ENCODE measurements at regions not wholly inside any gene's neighbourhood (a gene's known extent, or its start where the extent isn't known, plus 50 kb on each side); places are given as distances from the start of the nearest gene placed in this dataset.
A peak's percentile ranks its signal among the peaks of the same experiment; 100 is the strongest.
"Not testable (repeated sequence)": the region's sequence is repeated elsewhere in the genome, so short reads cannot be mapped to it uniquely, and the experiment has no call there.

DNA sequence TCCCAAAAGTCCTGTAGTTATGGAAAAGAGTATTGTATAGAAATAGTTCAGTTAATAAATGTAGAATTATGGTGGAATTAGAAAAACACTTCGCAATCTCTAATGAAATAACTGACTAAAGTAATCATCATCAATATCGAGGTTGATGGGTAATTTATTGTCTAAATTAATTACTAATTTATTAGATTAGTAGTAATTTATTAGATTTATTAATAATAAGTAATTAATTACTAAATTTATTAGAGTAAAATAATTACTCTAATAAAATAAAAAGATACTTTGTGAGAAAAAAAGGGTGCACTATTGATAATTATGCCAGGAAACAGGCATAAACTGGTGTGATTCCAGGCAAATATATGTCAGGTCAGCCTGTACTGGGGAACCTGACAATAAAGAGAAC lies 455.6 kb downstream of the AASDHPPT start:
- Histone ChIP-seq H4K20me1 (no peaks in the 10 kb centered on the region), H3K36me3 (no peaks in the 10 kb centered on the region), H3K4me1 (no peaks in the 10 kb centered on the region), H3K9ac (no peak overlapping the region), H3K27me3 (no peaks in the 10 kb centered on the region), H3K27ac (no peak overlapping the region), H3K9me3 (replicated peaks in 1 of 11) (no peaks in the 10 kb centered on the region), H3K4me2 (no peak overlapping the region), H3K4me3 (no peak overlapping the region)
- no peak for TF ChIP-seq Cebpa-rat (IDR thresholded peaks at IDR 0.05)

DNA sequence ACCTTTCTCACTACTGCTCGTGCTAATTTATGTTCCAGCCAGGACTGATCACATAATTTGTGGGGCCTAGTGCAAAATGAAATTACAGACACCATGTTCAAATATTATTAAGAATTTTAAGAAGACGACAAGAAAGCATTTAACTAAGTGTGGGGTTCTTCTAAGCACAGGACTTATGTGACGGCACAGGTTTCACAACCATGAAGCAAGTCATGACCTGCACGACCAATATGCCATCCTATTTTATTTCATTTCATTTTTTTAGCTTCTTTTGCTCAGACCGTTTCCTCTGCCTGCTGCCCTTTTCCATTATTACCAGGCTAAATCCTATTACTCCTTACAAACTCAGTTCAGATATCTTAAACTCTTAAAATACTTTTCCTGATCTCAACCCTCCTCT lies 462.5 kb downstream of the AASDHPPT start:
- Histone ChIP-seq H3K9ac (no peak overlapping the region), H3K27me3 (no peaks in the 10 kb centered on the region), H3K4me3 (no peak overlapping the region), H3K36me3 (no peaks in the 10 kb centered on the region), H3K4me1 (no peaks in the 10 kb centered on the region), H3K4me2 (no peak overlapping the region), H3K9me3 (replicated peaks in 1 of 11) (no peaks in the 10 kb centered on the region), H4K20me1 (no peaks in the 10 kb centered on the region), H3K27ac (no peak overlapping the region)
- TF ChIP-seq Cebpa-rat (IDR thresholded peaks at IDR 0.05) = no peak

DNA sequence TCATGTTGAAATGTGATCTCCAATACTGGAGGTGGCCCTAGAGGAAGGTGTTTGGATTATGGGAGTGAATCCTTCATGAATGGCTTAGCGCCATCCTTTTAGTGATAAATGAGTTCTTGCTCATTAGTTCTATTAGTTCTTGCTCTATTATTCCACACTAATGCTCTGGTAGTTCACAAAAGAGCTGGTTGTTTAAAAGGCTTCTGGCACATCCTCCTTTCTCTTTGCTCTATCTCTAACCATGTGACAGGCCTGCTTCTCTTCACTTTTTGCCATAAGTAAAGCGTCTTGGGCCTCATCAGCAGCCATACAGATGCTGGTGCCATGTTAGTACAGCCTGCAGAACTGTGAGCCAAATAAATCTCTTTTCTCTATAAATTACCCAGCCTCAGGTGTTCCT lies 469.9 kb downstream of the GUCY1A2 start:
- H3K9me3 ChIP-seq (replicated peaks in 1 of 11) = peaks cover 13 to 18% (median 17%) of the 10 kb centered on the region in 11 experiments
- H4K20me1 ChIP-seq = no peaks in the 10 kb centered on the region
- no peaks in the 10 kb centered on the region for H3K27me3 ChIP-seq
- H3K27ac ChIP-seq = no peak overlapping the region
- no peak overlapping the region for H3K4me2 ChIP-seq
- no peaks in the 10 kb centered on the region for H3K36me3 ChIP-seq
- H3K4me1 ChIP-seq = no peaks in the 10 kb centered on the region
- TF ChIP-seq Cebpa-rat (IDR thresholded peaks at IDR 0.05) = no peak
- no peak overlapping the region for H3K9ac ChIP-seq
- H3K4me3 ChIP-seq = no peak overlapping the region

DNA sequence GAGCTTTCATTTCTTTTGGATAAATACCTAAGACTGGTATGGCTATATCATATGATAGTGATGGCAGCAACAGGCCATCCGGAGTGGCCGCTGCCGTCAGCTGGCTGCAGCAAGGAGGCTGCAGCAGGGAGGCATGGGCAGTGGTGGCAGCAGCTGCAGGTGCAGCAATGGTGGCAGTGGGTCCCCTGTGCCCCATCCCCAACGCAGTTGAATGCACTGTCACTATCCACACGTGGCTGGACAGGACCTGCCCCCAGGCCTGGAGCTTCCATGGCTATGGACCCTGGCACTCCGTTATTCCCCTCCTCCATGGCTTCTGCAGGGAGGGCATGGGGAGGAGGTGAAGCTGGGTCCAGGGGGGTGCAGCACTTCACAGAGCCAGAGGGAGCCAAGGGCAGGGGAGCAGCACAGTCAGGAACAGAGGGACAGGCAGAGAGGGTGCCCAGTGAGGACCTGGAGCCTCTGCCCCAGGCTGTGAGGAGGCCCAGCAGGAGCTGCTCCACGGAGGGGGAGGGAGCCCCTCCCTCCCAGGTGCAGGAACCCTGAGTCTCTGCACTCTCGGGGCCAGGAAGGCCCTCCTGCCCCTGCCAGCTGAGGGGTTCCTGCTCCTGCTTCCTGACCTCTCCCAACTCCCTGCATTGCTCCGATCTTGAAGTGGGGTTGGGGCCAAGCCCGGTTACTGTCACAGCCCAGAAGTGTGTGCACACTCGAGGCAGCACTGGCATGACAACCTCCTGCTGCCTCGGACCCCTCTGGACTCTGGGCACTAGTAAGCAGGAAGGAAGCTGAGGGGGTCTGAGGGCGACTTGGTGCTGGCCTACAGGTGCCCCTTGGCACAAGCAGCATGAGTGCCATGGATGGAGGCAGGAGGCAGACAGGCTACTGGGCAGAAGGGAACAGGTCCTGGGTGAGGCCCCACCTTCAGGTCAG lies 466.3 kb downstream of the GUCY1A2 start:
- Histone ChIP-seq H3K27ac (no peak overlapping the region), H3K9ac (no peak overlapping the region), H3K4me3 (no peak overlapping the region), H3K36me3 (no peaks in the 10 kb centered on the region), H3K4me2 (no peak overlapping the region), H3K27me3 (no peaks in the 10 kb centered on the region), H3K4me1 (no peaks in the 10 kb centered on the region), H3K9me3 (replicated peaks in 1 of 11) (peaks cover 28 to 38% (median 34%) of the 10 kb centered on the region in 11 experiments), H4K20me1 (no peaks in the 10 kb centered on the region)
- no peak for TF ChIP-seq Cebpa-rat (IDR thresholded peaks at IDR 0.05)

DNA sequence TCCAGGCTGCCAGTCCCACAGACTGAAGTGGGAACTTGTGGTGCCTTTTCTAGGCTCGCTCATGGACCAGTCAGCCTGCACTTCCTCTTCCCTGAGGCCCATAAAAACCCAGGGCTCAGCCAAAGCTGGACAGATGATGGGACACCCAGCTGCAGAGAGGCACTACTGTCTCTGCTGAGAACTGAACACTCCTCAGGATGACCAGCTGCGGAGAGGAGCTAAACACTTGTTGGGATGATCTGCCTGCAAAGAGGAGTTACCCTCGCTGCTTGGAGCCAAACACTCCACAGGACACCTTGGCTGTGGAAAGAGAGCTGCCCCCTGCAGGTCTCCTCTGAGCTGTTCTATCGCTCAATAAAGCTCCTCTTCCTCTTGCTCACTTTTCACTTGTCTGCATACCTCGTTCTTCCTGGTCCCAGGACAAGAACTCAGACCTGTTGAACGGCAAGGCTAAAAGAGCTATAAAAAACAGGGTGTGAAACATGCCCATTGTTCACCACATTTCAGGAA lies 465.5 kb downstream of the GUCY1A2 start:
- Histone ChIP-seq H3K9me3 (replicated peaks in 1 of 11) (peaks cover 28 to 38% (median 34%) of the 10 kb centered on the region in 11 experiments), H3K9ac (no peak overlapping the region), H3K27ac (no peak overlapping the region), H3K36me3 (no peaks in the 10 kb centered on the region), H4K20me1 (no peaks in the 10 kb centered on the region), H3K4me3 (no peak overlapping the region), H3K4me1 (no peaks in the 10 kb centered on the region), H3K27me3 (no peaks in the 10 kb centered on the region), H3K4me2 (no peak overlapping the region)
- TF ChIP-seq Cebpa-rat (IDR thresholded peaks at IDR 0.05) = no peak

DNA sequence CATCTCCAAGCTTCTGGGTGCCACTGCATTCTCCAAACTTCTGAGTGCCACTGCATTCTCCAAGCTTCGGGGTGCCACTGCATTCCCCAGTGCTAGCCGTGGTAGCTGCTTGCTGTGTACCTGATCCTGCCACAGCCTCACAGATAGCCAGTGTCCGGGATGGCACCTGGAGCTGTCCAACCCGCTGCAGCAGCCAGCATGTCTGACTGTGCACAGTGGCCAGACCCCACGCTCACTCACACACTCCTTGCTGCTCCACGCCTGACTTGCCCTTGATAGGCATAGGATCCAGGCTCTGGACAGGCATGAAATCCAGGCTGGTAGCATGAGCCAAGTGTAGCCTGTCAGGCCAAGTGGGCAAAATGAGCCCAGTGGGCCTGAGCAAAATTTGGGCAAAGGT lies 465.0 kb downstream of the GUCY1A2 start:
- H3K36me3 ChIP-seq = no peaks in the 10 kb centered on the region
- H3K4me1 ChIP-seq = no peaks in the 10 kb centered on the region
- H3K27ac ChIP-seq = no peak overlapping the region
- no peak overlapping the region for H3K4me3 ChIP-seq
- no peak overlapping the region for H3K4me2 ChIP-seq
- no peak overlapping the region for H3K9ac ChIP-seq
- H4K20me1 ChIP-seq = no peaks in the 10 kb centered on the region
- no peak for TF ChIP-seq Cebpa-rat (IDR thresholded peaks at IDR 0.05)
- H3K27me3 ChIP-seq = no peaks in the 10 kb centered on the region
- H3K9me3 ChIP-seq (replicated peaks in 1 of 11) = peaks cover 28 to 38% (median 34%) of the 10 kb centered on the region in 11 experiments

DNA sequence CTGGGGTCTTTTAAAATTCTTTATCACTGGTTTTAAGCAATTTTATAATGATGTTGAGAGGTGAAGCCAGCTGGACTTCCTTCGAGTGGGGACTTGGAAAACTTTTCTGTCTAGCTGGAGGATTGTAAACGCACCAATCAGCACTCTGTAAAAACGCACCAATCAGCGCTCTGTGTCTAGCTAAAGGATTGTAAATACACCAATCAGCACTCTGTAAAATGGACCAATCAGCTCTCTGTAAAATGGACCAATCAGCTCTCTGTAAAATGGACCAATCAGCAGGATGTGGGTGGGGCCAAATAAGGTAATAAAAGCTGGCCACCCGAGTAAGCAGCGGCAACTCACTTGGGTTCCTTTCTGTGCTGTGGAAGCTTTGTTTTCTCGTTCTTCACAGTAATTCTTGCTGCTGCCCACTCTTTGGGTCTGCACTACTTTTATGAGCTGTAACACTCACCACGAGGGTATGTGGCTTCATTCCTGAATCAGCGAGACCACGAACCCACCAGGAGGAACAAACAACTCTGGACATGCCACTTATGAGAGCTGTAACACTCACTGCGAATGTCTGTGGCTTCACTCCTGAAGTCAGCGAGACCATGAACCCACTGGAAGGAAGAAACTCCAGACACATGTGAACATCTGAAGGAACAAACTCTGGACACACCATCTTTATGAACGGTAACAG lies 462.6 kb downstream of the GUCY1A2 start:
- H3K27me3 ChIP-seq, H4K20me1 ChIP-seq, H3K4me1 ChIP-seq, H3K36me3 ChIP-seq, H3K9ac ChIP-seq, H3K27ac ChIP-seq, H3K4me3 ChIP-seq, H3K4me2 ChIP-seq: not testable (repeated sequence)
- peaks cover 28 to 38% (median 34%) of the 10 kb centered on the region in 11 experiments for H3K9me3 ChIP-seq (replicated peaks in 1 of 11)

DNA sequence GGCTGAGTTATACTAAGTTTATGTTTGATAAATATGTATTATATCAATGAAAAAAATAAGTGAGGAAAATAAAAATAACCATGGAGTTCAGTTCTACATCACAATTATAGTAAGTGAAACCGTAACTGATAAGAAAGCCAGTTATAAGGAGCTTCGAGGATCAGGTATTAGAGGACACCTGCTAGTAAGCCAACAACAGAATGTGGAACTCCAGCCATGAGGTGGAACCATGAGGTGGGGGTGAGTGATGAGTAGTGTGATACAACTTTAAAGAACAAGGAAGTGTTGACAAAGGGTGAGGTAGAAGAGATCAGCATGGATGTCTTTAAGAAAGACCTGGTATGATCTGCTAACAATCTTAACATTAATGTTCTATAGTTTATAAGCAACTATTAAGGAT lies 452.9 kb downstream of the GUCY1A2 start:
- H3K9me3 ChIP-seq (replicated peaks in 1 of 11) = peaks cover 0 to 3% (median 0%) of the 10 kb centered on the region in 11 experiments; a peak in 1 of 22 replicates
- H3K4me2 ChIP-seq = no peak overlapping the region
- no peak for TF ChIP-seq Cebpa-rat (IDR thresholded peaks at IDR 0.05)

DNA sequence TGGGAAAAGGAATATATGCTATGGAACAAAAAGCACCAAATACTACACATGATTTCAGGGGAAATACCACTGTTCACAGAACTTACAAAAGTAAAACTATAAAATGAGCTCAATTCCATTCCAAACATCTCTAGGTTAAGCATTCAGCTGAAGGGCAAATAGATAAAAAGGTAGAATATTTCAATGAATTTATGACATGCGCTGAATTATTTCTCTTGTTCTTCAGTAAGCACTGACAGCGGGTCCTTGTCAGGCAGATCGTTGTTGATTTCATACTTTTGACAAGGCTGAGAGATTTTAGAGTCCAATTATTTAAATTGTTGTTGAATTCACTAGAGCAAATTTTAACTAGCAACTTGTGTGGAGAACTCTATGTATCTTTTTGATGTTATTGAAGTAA lies 449.6 kb downstream of the GUCY1A2 start:
- H3K4me2 ChIP-seq = no peak overlapping the region
- H3K27me3 ChIP-seq = no peaks in the 10 kb centered on the region
- no peak for TF ChIP-seq Cebpa-rat (IDR thresholded peaks at IDR 0.05)
- H3K9me3 ChIP-seq (replicated peaks in 1 of 11) = peaks cover 0 to 9% (median 6%) of the 10 kb centered on the region in 11 experiments; a peak in 8 of 22 replicates
- H3K36me3 ChIP-seq = no peaks in the 10 kb centered on the region
- H3K9ac ChIP-seq = no peak overlapping the region
- no peak overlapping the region for H3K27ac ChIP-seq
- no peak overlapping the region for H3K4me3 ChIP-seq
- no peaks in the 10 kb centered on the region for H4K20me1 ChIP-seq
- H3K4me1 ChIP-seq = no peaks in the 10 kb centered on the region

More for the DNA sequence above, 452.9 kb downstream of the GUCY1A2 start:
- no peaks in the 10 kb centered on the region for H3K36me3 ChIP-seq
- no peaks in the 10 kb centered on the region for H3K4me1 ChIP-seq
- no peaks in the 10 kb centered on the region for H3K27me3 ChIP-seq
- H3K27ac ChIP-seq = no peak overlapping the region
- H3K4me3 ChIP-seq = no peak overlapping the region
- H3K9ac ChIP-seq = no peak overlapping the region
- H4K20me1 ChIP-seq = no peaks in the 10 kb centered on the region

DNA sequence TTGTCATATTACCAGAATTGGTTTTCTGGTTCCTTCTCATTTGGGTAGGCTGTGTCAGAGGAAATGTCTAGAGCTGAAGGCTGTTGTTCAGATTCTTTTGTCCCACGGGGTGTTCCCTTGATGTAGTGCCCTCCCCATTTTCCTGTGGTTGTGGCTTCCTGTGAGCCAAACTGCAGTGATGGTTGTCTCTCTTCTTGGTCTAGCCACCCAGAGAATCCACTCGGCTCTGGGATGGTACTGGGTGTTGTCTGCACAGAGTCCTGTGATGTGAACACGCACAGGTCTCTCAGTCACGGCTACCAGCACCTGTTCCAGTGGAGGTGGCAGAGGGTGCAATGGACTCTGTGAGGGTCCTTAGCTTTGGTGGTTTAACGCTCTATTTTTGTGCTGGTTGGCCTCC lies 440.9 kb downstream of the GUCY1A2 start:
- H3K27ac ChIP-seq, H3K27me3 ChIP-seq, H3K9ac ChIP-seq, H3K36me3 ChIP-seq, H4K20me1 ChIP-seq, H3K4me3 ChIP-seq: not testable (repeated sequence)
- H3K9me3 ChIP-seq (replicated peaks in 1 of 11) = peaks cover 0 to 21% (median 6%) of the 10 kb centered on the region in 11 experiments; a peak in 11 of 22 replicates
- peak overlapping the region; percentile 9 to 62 (median 46); a peak in 19 of 22 replicates for H3K4me2 ChIP-seq
- peaks cover 6 to 13% (median 10%) of the 10 kb centered on the region in 10 experiments; a peak in 19 of 20 replicates for H3K4me1 ChIP-seq
